ENCODE measurements at regions not wholly inside any gene's neighbourhood (a gene's known extent, or its start where the extent isn't known, plus 50 kb on each side); places are given as distances from the start of the nearest gene placed in this dataset.

DNA sequence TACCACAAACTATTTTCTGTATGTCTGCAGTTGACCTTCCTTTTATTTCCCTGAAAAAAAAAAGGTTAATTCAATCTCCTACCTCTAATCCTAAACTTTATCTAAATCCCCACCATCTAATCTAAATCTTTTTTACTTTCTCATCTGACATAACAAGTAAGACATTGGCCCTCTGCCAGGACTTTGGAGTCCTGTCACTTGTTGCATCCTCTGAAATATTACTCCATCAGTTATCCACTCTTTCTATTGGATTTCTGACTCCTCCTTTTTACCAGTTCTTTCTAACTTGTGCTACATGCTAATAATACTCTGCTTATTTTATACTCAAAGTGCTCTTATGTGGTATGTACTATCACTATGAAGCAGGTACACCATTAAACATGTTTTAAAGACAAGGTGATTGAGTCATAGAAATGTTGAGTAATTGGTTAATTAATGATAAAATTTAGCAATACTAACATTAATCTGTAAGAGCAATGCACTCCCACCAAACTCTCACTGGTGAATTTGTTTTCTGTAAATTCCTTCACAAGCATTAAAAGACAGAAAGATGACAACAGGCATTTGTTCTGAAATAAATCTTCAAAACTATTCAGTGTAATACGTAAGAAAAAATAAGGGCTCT lies 914.2 kb upstream of the RAG2 start:
- DNase-seq (ENCODE audit: low read depth): no peak

DNA sequence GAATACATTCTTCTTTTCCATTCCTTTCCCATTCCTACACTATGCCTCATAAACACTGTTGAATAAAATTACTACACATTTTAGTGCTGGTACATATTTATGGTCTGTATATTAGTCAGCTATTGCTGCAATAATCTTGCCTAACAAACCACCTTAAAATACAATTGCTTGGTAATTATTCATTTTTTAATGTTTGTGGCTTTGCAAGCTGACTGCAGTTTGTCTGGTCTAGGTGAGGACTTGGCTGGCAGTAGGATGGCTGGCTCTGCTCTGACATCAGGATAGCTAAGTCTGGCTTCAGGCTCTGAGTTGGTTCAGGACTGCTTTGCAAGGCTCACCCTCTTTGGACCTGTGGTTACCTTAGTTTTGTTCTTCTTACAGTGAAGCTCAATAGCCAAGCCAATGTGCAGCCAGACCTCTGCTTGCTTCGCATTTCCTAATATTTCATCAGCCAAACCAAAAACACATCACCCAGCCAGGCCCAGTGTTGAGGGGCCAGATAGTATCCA lies 913.4 kb upstream of the RAG2 start:
- DNase-seq (ENCODE audit: low read depth): peak; percentile 93

DNA sequence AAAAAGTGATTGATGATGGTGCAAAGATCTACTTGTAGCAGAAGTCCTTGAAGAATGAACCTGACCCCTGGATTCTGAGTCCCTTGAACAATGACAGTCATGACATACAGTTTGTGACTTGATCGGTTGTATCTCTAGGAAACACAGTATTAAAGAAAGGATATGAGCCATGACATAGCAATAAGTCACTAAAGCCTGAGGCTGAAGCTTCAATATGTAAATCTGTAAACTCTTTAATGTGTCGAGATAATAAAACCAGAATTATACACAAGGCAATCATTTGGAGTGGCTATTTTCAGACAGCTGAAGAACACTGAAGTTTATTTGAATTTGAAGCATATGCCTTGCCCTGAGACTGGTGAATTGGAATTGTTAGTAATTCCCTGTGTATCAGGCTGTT lies 911.5 kb upstream of the RAG2 start:
- no peak for DNase-seq (ENCODE audit: low read depth)

DNA sequence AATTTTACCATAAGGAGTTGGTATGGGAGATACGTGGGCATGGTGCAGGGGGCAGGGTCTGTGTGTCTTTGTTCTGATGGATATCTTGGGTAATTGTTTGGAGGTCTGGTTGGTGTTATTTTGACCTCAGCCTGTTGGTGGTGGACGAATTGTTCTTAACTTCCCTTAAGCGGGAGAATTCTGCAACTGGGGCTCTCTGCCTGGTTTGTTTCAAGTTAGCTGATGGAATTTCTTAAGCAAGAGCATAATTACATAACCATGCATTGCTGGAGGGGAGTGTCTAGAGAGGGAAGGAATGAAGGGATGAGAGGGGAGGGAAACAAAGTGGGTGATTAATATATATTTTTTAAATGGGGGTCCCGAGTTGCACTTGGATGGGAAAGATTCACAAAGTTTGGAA lies 908.5 kb upstream of the RAG2 start:
- peak; percentile 81 for DNase-seq (ENCODE audit: low read depth)

DNA sequence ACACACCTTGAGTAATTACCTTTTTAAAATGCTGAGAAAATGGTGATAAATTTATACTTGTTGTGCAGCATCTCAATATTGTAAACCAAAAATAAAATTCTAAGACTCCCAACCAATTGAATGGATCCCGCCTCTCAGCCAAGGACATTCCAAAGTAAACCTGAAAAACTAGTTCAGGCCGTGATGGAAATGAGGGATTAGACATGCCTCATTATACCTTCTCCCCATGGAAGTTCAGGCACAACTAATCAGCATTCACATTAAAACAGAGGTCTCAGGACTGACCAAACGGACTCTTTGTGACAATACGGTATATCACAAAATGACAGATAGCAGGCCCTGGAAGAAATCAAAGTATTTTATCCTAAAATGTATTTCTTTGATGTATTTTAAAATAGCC lies 907.4 kb upstream of the RAG2 start:
- no peak for DNase-seq (ENCODE audit: low read depth)

DNA sequence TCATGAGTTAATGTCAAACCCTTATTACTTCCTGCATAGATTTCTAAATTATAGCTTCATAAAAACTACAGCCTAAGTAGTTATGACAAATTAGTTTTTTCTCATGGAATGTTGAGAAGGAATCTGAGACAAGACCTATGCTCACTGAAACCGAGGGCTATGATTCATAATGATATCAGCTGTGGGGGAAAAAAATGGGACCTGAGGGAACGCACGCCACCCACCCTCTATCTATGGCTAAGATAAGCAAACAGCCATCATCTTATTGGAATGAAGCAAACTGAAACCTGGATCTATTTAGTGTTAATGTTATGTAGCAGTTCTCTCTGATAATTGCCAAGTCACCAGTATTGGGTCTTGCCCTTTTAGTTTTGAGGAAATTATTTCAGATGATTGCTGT lies 906.9 kb upstream of the RAG2 start:
- DNase-seq (ENCODE audit: low read depth): peak; percentile 78

DNA sequence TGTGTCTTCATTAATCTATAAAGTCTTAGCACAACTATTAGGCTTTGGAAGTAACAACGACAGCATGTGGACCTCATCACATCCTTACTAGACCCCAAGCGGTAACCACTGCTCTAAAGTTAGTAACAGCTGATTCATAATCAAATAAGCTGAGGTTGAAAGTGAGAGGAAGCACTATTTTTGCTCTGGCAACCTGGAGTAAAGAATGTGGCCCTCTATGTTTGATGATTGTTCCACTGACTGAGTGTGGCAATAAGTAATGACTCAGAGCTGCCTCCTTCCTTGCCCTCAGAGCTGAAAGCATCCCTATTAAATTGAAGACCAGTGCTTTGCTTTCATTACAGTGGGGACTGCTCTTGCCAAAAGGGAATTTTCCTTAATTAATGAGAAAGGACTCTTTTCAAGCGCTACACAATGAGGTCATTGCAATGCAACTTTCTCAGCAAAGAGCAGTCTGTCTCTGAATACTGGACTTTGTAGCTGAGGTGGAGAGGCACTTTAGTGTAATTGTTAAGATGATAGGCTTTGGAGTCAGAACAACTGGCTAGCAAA lies 906.1 kb upstream of the RAG2 start:
- DNase-seq (ENCODE audit: low read depth): peak; percentile 80

DNA sequence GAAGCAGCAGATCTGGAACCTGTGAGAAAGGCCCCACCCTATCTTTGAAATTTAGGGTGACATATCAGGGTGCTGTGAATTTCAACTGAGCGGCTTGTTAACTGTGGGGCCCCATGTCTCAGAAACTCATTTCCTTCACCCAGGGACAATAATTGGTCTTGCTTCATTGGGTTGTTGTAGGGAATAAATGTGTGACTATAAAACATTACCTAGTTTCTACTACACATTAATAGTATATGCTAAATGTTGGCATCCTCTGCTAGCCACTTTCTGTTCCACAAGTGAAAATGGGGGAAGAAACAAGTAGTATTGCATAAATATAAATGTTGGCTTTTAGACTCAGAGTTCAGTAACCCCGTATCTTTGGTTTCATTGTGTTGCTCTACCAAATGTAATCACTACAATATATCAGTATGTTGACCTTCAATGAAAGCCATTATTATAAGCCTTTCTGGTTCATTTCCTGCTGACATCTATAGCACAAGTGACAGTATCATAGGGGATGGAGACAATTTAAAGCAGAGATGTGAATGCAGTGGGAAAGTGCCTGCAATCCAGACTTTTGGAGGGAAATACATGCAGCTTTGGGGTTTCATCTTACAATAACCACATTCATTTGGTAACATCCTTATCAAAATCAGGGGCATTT lies 905.5 kb upstream of the RAG2 start:
- DNase-seq (ENCODE audit: low read depth): no peak

DNA sequence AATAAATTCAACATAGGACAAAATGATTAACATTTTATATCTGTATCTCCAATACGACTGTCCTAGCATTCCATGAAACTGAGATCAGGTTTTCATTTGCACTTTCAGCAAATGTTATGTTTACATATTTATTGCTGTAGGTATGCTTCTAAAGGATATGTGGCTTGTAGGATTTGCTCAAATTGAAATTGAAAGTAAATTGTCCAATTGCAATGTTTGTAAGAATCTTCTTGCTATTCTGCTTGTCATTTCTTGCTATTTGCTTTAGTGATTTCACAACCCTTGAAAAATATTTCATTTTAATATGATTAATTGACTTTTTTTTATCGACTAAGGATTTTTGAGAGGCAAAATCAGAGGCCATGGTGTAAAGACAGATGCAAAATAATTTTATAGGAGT lies 904.2 kb upstream of the RAG2 start:
- no peak for DNase-seq (ENCODE audit: low read depth)

DNA sequence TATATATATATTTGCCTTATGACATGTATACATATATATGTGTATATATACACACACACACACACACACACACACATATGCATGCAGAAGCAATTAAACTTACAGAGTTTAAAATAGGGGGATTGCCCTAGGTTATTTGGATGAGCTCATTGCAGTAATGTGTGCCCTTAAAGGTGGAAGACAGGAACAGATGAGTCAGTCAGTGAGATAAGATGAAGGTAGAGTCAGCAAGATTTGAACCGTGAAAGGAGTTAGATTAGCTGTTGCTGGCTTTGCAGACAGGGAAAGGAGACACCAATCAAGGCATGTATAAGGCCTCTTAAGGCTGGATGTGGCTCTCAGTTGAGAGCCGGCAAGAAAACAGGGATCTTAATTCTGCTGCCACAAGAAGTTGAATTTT lies 902.4 kb upstream of the RAG2 start:
- DNase-seq (ENCODE audit: low read depth): no peak

DNA sequence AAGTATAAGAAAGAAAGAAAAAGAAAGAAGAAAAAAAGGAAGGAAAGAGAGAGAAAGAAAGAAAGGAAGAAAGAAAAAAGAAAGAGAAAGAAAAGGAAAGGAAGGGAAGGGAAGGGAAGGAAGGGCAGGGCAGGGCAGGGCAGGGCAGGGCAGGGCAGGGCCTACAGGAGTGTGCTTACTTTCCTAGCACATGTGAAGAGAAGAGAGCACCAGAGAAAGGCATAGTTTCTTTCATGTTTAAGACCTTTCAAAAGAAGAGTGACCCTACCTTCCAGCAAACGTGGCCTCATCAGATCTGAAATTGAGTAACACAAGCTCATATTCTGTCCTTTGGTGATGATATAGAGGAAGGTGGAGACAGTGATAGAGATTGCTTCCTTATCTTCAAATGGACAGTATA lies 899.3 kb upstream of the RAG2 start:
- DNase-seq (ENCODE audit: low read depth): no peak

DNA sequence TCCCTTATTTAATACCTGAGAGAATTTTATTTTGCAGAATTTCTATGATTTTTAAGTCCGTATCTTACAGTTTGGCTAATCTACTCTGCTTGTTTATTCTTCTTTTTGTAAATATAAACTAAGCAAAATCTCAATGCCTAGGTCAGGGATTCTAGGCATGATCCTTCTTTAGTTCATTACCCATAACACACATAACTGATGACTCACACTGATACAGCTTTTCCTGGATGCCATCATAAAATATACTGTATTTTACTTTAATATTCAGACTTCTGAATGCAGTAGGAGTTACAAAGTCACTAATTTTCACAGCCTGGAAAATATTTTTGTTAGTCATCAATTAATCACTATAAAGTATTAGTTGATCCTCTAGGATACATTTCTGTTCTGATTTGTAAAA lies 898.2 kb upstream of the RAG2 start:
- no peak for DNase-seq (ENCODE audit: low read depth)

DNA sequence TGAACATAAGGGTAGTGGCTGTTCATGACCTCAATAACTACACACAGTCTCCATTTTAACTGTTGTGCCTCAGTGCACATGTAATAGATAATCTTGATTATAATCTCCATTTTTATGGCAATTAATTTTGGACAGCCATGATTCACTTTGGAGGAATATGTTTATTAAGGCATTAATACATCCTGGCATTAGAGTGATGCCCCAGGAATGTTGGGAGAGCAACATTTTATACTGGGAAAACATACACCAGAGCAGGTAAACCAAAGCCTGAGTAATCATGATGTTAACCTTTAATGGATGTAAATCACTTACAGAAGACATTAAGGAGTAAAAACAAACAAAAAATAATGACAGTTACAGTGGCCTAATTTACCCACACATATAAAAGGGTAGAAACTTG lies 886.3 kb upstream of the RAG2 start:
- DNase-seq (ENCODE audit: low read depth): no peak

DNA sequence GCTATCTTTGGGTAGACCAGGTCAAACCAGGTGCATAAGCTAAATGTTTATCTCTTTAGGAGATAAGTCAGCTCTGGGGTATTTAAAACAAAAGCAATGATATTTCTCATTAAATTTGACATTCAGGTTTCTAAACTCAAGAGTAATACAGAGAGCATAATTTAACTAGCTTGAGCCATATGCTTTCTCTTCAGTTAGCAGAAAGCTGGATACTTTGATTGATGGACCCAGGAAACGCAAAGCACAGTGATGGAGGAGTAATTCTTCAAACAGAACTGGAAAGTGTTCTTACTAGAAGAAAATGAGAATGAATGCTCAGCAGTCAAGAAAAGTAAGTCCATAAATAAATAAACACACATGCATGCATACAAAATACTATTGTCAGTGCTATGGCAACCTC lies 885.7 kb upstream of the RAG2 start:
- no peak for DNase-seq (ENCODE audit: low read depth)

DNA sequence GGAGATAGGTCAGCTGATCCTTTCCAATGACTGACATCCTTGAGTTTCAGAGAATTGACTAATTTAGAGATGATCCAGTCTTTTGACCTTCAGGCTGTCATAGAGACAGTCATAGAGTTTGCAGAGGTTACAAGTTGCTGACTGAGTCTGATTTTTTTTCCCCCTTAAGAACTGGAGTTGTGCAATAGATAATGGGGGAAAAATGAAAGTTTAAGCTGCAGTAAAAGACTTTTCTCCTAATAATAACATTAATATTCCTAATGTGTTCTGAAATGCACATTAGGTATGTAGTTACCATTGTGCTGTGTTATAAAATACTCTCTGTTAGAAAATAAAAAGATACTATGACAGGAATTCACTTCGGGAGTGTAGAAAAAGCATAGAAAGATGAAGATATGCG lies 876.9 kb upstream of the RAG2 start:
- peak; percentile 24 for DNase-seq (ENCODE audit: low read depth)

DNA sequence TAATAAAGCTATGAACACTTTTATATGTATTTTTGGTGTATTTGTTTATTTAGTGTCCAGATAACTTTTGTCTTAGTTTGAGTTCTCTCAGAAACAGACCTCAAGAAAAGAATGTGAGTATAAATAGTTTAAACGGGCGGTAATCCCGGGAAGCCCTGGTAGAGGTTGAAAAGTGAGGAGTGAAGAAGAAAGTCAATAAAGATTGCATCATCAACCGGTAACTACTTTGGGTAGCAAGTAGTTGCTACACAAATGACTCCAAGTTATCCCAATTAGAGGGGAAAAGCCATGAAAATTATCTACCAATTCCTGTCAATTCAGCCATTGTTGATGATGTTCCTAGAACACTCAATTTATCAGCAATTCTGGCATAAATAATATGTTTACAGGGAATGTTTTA lies 870.3 kb upstream of the RAG2 start:
- DNase-seq (ENCODE audit: low read depth): no peak

DNA sequence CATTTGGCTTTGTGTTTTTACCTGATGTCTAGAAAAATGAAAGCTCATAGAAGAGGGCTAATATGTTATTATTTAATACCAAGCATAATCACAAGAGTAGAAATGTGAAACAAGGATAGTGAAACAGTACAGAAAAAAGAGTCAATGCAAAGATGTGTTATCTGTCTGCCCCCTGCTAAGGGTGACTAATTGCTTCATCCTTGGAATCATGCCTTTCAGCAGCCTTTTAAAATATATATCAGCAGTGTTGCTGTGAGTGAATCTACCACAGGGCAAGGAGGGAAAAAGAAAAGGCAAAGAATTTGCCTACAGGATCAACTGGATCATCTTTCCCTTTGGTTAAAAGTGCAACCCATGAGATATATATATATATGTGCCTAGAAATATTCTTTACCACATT lies 867.2 kb upstream of the RAG2 start:
- DNase-seq (ENCODE audit: low read depth): peak; percentile 3

DNA sequence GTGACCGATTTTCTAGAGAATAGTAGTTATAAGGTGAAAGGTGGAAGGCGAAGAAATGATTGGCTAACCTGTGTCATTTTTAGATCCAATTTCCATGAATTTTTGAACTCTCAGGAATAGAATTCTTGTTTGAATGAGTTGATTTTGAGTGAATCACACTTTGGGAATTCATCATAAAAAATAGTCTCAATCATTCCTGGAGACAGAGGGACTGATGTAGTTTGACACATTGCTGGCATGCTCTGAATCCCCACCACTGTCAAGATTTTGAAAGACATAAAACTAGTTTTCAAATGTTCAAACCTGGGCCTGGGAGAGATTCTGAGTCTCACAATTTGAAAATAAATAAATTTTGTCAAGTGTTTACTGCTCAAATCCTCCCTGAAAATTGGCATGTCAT lies 861.4 kb upstream of the RAG2 start:
- DNase-seq (ENCODE audit: low read depth): no peak

DNA sequence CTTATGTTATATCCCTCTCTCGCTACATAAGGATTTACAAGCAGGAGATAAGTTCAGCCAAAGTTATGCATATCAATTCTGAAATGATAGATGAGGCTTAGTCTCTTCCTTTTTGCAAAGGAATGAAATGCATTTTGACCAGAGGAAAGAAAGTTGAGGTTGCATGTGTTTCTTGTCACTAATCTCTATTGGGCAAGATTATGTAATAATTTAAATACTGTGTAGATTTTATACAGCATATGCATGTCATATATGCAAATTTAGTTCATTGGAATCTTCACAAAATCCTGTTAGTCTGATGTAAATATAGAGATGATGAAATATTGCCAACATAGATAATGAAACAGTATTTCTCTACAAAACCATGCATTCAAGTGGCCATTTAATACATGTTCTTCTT lies 858.7 kb upstream of the RAG2 start:
- peak; percentile 21 for DNase-seq (ENCODE audit: low read depth)

DNA sequence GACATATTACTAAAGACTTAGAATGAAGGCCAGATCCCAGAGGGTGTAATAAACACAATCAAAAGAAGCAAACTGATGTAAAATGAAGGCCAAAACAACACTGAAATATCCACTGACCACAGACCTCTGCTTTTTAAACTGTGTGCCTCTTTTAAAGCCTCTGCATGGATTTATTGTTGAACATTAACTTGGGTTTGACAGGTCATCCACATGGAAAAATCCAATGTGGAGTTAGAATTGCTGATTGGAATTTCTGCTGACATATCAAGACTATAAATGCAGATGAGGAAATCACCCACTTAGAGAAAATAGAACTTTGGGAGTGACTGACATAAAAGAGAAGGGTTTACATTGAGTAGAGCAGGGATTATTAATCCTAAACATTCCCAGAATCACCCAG lies 853.9 kb upstream of the RAG2 start:
- DNase-seq (ENCODE audit: low read depth): no peak

DNA sequence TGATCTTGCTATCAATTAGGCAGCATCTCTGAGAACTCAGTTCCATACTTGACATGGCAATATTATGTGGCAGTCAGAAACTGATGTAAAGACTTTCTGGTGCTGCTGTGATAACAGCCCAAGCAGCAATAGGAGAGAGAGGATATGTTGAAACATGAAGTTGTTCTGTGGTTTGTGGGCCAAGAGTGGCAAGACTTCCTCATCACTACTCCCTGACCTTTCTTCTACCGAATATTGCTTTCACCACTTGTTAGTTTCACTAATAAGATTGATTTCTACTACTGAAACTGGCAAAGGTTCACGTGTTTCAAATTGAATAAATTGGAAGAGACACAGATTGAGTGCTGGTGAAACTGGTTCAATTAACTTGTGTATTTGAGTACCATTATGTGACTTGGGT lies 852.6 kb upstream of the RAG2 start:
- peak; percentile 63 for DNase-seq (ENCODE audit: low read depth)

DNA sequence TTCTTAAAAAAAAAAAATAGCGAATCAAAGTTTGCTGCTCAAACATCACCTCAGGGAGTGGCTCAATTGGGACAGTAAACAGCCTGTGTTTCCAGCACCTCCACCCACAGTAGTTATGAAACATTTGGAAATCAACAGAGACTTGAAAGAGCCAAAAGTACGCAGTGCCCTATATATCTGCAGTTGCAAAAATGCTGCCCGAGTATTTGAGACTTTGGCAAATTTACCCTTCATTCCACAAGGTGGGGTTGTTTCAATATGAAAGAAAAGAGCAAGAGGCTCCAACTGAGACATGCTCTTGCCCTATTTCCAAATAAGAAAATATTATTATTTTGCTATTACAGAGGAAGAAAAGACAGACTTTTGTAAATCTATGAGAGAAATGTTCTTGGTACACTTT lies 851.1 kb upstream of the RAG2 start:
- peak; percentile 67 for DNase-seq (ENCODE audit: low read depth)

DNA sequence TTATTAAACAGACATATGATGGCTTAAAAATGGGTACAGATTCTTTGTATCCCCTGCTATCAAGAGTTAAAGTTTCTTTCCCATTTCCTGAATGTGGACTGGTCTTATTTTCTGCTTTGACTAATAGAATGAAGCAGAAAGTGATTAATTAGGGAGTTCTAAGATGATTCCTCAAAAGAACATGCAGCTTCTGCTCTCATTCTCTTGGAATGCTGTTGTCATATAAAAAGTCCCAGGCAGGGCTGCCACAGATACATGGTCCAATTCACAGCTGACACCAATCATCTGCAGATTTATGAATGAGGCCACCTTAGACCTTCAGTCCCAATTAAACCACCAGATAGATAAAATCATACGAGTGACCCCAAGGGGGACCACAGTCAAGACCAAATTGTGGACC lies 844.5 kb upstream of the RAG2 start:
- peak; percentile 16 for DNase-seq (ENCODE audit: low read depth)

Measured in amniotic epithelial cell (primary cell).